ENCODE measurements at regions not wholly inside any gene's neighbourhood (a gene's known extent, or its start where the extent isn't known, plus 50 kb on each side); places are given as distances from the start of the nearest gene placed in this dataset.
"Not testable (repeated sequence)": the region's sequence is repeated elsewhere in the genome, so short reads cannot be mapped to it uniquely, and the experiment has no call there.

DNA sequence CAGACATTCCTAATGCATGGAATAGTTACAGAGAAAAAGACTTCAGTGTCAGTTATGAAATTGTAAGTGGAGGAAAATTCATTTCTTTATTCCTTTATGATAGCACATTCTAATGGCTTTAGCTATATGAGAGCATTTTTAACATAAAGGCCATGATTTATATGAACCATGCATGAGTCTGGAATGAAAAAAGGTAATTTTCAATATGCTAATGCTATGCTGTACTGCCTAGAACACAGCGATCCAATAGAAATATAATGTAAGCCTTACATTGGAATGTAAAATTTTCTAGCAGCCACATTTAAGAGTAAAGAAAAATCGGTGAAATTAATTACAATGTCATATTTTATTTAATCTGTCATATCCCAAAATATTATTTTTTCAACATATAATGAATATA is 932.0 kb downstream of the C4orf33 start:
- DNase-seq: no peak

DNA sequence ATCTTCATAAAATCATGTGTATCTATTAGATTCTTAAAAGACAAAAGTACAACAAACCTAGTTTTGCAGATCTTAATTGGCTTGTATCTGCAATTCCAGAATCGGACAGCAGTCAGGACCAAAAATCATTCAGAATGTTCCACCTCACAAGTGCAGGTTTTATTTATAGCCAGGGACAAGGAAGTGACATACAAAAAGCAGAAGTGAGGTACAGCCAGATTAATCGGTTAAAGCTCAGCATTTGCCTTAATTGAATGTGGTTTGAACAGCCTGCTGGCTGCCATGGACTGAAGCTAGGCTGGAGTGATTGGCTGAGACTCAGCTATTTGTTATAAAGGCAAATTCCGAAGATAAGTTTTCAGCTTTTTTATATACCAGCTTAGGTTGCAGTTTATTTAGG is 932.6 kb downstream of the C4orf33 start:
- DNase-seq: no peak

- no peak for DNase-seq
These were observed 933.5 kb downstream of the C4orf33 start for GRCh38 chr4:130029442-130029841.

DNA sequence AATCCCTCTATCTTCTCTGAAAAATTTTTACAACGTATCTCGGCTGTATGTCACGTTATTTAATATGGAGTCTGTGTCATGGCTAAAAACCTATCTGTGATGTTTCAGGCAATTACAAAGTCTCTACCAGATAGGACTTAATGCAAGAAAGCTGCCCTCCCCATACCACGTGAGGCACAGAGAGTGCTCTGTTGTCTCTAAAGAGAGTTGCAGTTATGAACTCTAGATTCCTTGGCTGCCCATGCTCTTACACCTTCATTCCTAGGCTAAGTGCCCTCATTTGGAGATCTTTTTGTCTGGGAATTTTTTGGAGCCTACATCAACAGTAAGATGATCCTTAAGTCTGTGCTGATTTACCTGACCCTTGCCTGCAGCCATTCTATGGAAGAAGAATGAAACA is 935.9 kb downstream of the C4orf33 start:
- DNase-seq: no peak

GRCh38 chr4:130033657-130034056 is 937.7 kb downstream of the C4orf33 start:
- DNase-seq: not testable (repeated sequence)

GRCh38 chr4:130034876-130035275 is 938.9 kb downstream of the C4orf33 start:
- DNase-seq: no peak

DNA sequence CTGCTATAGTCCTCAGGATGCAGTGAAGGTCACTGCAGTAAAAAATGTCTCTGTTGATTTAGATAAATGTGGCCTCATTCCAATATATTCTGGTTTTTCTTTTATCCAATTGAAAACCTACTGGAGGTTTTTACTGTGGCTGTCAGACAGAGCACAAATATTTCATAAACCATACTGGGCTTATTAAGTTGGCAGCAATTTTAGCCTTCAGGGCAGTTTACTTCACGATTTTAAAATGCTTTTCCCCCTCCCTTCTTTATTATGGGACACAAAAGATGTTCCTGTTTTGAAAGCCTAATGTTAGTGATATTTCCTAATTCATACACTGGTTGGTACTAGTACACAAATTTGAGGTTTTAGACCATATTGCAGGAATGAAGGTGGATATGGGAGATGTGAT is 939.4 kb downstream of the C4orf33 start:
- no peak for DNase-seq

- DNase-seq: not testable (repeated sequence)
These were observed 941.9 kb downstream of the C4orf33 start for GRCh38 chr4:130037866-130038265.

- DNase-seq: not testable (repeated sequence)
These were observed 942.6 kb downstream of the C4orf33 start for GRCh38 chr4:130038540-130038939.

DNA sequence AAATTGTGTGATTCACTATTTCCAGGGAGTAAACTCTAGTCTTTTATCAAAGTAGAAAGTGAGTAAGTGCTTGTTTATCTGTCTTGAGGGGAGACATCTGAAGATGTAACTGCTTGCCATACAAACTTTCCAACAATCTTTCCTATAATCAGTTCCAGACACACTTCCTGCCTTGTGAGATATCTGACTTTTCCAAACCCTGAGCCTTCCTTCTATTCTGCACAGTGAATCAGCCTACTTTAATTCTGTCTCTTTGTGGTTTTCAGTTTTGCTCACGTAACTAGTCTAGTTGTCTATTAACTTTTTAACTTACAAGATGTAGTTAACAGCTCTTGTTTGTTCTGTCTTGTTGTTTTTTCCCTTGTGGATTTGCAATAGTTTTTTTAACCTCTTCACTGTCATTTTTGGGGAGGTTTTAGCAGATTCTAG is 947.8 kb downstream of the C4orf33 start:
- no peak for DNase-seq

DNA sequence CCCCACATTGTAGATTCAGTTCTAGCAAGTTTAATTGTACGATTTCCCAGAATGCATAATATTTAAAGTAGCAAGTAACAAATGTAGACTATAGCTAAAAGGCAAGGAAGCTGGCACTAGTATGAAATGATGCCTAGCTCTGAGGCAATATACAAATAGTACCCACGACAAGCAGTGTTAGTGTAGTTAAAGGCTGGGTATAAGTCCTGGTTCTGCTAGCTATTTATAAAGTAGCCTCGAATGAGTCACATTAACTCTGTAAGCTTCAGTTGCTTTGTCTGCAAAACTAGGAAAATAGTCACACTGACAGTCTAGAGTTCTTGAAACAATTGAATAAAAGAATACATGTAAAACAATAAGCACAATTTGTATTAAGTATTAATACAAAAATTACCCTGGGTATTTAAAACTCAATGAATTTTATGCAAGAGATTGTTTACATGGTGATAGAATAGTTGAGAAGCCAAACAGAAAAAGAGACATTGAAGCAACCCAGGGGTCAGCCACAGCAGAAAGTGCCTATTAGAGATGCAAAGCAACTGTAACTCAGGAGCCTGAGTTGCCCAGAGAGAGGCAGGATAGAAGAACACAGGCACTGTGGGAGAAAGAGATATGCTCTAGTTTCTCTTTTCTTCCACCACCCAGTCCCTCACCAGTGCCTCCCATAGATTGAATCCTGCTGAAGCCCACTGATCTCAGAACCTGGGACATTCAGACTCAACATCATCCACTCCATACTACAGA is 949.0 kb downstream of the C4orf33 start:
- DNase-seq: no peak

GRCh38 chr4:130053723-130054122 is 957.8 kb downstream of the C4orf33 start:
- no peak for DNase-seq

DNA sequence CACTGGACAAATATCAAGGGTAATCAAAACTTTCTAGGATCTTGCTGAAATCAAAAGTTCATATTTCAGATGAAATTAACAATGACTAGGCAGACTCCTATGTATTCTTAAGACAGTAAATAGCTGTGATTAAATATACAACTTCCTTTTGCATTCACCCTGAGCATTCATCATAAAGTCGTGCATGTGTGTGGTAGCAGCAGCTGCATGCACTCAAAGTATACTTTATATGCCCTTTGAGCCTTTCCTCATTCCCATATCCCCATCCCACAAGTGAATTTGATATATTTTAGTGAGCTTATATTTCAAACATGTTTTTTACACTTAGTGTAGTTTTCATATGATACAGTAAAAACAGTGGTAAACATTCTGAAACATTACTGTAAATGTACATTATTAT is 959.0 kb downstream of the C4orf33 start:
- no peak for DNase-seq

DNA sequence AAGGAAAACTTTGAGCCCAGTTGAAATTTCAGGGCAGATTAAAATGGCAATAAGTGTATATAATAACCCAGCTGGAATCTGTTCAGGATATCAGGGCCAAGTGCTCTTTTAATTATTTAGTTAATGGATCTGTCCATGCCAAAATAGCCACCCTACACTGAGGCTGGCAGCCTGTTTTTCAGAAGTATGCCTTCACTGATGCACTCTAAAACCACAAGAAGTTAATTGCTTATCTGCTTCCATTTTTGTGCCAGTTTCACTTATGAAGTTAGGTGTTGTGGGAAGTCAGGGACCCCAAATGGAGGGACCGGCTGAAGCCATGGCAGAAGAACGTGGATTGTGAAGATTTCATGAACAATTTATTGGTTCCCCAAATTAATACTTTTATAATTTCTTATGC is 960.3 kb downstream of the C4orf33 start:
- DNase-seq: no peak

DNA sequence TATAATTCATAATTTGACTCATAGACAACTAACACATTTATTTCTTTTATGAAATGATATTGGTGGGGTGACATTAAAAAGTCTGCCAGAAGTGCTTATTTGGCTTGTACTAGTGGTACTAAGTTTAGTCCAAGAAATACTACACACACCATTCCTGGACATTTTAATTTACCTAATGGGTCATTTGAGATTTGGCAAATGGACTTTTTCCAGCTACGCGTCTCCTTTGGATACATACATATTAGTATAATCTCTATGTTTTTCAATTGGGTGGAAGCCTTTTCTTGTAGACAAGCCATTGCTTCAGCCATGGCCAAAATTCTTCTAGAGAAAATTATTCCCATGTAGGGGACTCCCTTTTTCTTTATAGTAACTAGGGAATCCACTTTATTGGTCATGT is 968.5 kb downstream of the C4orf33 start:
- no peak for DNase-seq

- DNase-seq: no peak
These were observed 971.5 kb downstream of the C4orf33 start for GRCh38 chr4:130067419-130067818.

- no peak for DNase-seq
These were observed 972.1 kb downstream of the C4orf33 start for GRCh38 chr4:130068072-130068471.

DNA sequence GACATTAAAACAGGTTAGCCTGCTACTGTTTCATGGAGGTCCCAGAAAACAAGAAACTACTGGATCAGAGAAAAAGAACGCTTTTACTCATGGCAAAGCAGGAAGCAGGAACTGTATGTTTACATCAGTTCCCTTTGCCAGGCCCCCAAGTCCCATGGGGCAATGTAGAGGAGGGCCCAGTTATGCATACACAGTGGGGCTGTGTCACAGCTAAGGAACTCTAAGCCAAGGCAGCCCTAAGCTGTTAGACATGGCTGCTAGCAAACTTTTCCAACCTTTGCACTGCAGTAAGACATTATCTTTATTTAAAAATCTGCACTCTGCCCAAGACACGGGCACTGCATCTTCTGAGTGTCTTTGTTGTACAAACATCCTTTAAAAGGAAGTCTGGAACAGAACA is 975.8 kb downstream of the C4orf33 start:
- no peak for DNase-seq

DNA sequence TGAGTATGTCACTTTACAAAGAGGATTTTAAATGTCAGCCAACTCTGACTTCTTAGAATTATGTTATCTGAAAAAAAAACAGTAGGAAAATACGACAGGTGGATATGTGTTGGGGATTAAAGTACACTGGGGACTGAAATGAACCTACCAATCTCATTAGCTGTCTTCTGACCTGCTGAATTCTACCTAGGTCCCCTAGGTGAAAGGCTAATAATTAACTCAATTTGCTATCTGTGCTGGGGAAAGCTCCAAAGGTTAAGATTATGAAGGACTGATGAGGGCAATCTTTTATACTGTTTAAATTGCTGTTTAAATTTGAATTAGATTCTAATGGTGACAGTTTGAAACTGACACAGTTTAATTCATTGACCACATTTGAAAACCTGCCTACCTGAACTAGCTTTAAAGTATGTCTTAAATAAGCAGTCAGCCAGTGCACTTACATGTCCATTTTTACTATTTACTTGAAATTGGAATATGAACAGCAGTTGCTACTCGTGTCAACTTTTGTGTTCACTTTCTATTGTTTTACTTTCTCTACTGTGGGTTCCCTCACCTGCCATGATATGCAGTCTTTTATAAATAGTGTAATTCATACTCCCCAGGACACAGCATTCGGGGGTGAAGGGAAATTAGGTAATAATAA is 977.3 kb downstream of the C4orf33 start:
- no peak for DNase-seq

DNA sequence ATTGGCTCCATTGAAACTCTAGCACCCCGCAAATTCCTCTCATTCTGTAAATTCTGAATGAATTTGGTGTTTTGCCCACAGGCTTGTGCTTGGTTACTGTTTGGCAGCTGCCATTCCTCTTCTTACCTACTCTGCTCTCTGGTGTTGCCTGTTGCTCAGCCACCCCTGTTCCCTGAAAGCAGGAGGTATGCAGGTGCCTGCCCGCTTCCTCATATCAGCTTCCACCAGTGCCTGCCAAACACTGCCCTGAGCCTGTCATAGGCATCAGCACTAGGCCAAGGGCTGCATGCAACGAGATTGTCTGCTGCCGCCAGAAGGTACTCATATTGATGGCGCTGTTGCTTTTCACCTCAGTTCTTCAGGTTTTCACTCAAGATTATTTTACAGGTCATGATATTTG is 978.1 kb downstream of the C4orf33 start:
- DNase-seq: no peak

DNA sequence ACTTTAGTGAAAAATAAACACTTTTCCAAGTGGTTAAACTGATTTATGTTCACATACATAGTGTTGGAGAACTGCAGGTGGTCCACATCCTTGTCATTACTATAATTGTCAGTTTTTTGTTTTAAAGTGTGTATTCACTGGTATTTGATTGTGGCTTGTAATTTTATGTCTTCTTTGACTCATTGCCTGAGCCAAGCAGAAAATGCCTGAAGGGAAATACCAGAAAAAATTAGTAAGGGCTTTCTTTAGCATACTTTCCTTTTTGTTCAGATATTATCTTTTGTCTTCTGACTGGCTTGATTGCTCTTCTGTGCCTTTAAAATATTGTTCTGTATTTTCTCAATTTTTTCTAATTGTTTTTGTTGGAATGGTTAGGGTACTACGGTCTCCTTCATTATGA is 981.3 kb downstream of the C4orf33 start:
- no peak for DNase-seq

DNA sequence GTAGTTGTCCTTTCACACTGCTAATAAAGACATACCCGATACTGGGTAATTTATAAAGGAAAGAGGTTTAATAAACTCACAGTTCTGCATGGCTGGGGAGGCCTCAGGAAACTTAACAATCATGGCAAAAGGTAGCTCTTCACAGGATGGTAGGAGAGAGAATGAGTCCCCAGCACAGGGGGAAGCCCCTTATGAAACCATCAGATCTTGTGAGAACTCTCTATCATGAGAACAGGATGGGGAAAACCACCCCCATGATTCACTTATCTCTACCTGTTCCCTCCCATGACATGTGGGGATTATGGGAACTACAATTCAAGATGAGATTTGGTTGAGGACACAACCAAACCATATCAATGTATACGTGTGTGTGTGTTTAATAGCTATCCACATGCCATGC is 983.1 kb downstream of the C4orf33 start:
- DNase-seq: not testable (repeated sequence)

- no peak for DNase-seq
These were observed 985.0 kb downstream of the C4orf33 start for GRCh38 chr4:130080872-130081451.

DNA sequence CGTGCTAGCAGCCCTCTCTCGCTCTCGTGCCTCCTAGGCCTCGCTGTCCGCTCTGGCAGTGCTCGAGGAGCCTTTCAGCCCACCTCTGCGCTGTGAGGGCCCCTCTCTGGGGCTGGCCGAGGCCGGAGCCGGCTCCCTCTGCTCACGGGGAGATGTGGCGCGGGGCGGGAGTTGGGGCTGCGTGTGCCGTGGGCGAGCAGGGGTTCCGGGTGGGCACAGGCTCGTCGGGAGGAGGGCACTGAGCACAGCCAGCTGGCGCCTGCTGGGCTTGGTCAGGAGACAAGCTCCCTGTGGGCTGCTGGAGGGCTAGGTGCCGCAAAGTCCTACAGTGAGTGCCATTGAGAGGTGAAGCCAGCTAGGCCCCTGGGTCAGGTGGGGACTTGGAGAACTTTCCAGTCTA is 994.5 kb downstream of the C4orf33 start:
- no peak for DNase-seq

Data from activated CD8-positive, alpha-beta memory T cell treated with anti-CD3 and anti-CD28 coated beads, Interleukin-2, amount 50 U/mL, for 4 hours (primary cell).